ENCODE measurements at regions not wholly inside any gene's neighbourhood (a gene's known extent, or its start where the extent isn't known, plus 50 kb on each side); places are given as distances from the start of the nearest gene placed in this dataset.

GRCh38 chr4:30436394-30436793 lies 283.8 kb upstream of the PCDH7 start:
- TF ChIP-seq POLR2AphosphoS5 (IDR thresholded peaks at IDR 0.05): no peak
- TF ChIP-seq POLR2A (IDR thresholded peaks at IDR 0.05): no peak
- TF ChIP-seq, protein P1, sequence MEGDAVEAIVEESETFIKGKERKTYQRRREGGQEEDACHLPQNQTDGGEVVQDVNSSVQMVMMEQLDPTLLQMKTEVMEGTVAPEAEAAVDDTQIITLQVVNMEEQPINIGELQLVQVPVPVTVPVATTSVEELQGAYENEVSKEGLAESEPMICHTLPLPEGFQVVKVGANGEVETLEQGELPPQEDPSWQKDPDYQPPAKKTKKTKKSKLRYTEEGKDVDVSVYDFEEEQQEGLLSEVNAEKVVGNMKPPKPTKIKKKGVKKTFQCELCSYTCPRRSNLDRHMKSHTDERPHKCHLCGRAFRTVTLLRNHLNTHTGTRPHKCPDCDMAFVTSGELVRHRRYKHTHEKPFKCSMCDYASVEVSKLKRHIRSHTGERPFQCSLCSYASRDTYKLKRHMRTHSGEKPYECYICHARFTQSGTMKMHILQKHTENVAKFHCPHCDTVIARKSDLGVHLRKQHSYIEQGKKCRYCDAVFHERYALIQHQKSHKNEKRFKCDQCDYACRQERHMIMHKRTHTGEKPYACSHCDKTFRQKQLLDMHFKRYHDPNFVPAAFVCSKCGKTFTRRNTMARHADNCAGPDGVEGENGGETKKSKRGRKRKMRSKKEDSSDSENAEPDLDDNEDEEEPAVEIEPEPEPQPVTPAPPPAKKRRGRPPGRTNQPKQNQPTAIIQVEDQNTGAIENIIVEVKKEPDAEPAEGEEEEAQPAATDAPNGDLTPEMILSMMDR (IDR thresholded peaks at IDR 0.05): no peak
- no peak for TF ChIP-seq EP300 (IDR thresholded peaks at IDR 0.05)
- WGBS: 85% methylated on average over 1 of the region's 1 CpG
- no peaks in the 10 kb centered on the region for H3K27me3 ChIP-seq
- no peak overlapping the region for H3K27ac ChIP-seq
- no peak overlapping the region for H3K4me3 ChIP-seq
- no peaks in the 10 kb centered on the region for H3K9me3 ChIP-seq
- H3K36me3 ChIP-seq: no peaks in the 10 kb centered on the region
- no peak for DNase-seq (ENCODE audit: low spot score in 2 of 2)
- no peaks in the 10 kb centered on the region for H3K4me1 ChIP-seq

- Histone ChIP-seq H3K36me3 (no peaks in the 10 kb centered on the region), H3K27me3 (no peaks in the 10 kb centered on the region), H3K4me1 (no peaks in the 10 kb centered on the region), H3K4me3 (no peak overlapping the region), H3K27ac (no peak overlapping the region), H3K9me3 (no peaks in the 10 kb centered on the region)
- no peak for DNase-seq (ENCODE audit: low spot score in 2 of 2)
- no peak for TF ChIP-seq POLR2A (IDR thresholded peaks at IDR 0.05)
- TF ChIP-seq POLR2AphosphoS5 (IDR thresholded peaks at IDR 0.05): no peak
- TF ChIP-seq, protein P1 (IDR thresholded peaks at IDR 0.05): no peak
- TF ChIP-seq EP300 (IDR thresholded peaks at IDR 0.05): no peak
- 70% methylated on average over 3 of the region's 3 CpGs for WGBS
Measured at GRCh38 chr4:30437316-30437715, 282.9 kb upstream of the PCDH7 start.

DNA sequence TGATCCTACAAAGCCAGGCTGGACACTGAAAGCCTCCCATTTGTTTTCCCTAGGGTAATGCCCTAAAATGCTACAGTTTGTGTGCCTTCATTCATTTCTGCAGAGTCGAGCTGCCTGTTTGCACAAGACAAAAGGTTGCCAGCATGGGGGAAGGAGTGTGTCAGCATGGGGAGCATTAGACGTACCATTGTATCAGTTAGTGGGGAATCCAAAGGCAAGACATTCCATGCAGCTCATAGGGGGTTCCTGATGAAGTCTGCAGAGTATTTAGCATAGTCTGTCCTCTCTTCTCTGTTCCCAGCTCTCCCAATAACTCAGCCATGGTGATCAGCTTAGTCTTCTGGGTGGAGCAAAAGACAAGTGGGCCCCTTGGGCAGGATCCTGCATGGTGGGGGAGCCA lies 276.9 kb upstream of the PCDH7 start:
- Histone ChIP-seq H3K4me1 (no peaks in the 10 kb centered on the region), H3K9me3 (no peaks in the 10 kb centered on the region), H3K4me3 (no peak overlapping the region), H3K27ac (no peak overlapping the region), H3K27me3 (no peaks in the 10 kb centered on the region), H3K36me3 (no peaks in the 10 kb centered on the region)
- TF ChIP-seq POLR2AphosphoS5 (IDR thresholded peaks at IDR 0.05) (no peak), EP300 (IDR thresholded peaks at IDR 0.05) (no peak), POLR2A (IDR thresholded peaks at IDR 0.05) (no peak)
- TF ChIP-seq, protein P1 (IDR thresholded peaks at IDR 0.05): no peak
- no peak for DNase-seq (ENCODE audit: low spot score in 2 of 2)
- WGBS: 64% methylated on average over 2 of the region's 2 CpGs

- no peaks in the 10 kb centered on the region for H3K9me3 ChIP-seq
- TF ChIP-seq POLR2AphosphoS5 (IDR thresholded peaks at IDR 0.05) (no peak), EP300 (IDR thresholded peaks at IDR 0.05) (no peak), POLR2A (IDR thresholded peaks at IDR 0.05) (no peak)
- TF ChIP-seq, protein P1 (IDR thresholded peaks at IDR 0.05): no peak
- H3K4me3 ChIP-seq: no peak overlapping the region
- no peaks in the 10 kb centered on the region for H3K36me3 ChIP-seq
- H3K27me3 ChIP-seq: no peaks in the 10 kb centered on the region
- no peaks in the 10 kb centered on the region for H3K4me1 ChIP-seq
- no peak for DNase-seq (ENCODE audit: low spot score in 2 of 2)
- no peak overlapping the region for H3K27ac ChIP-seq
Measured at GRCh38 chr4:30450474-30450873, 269.7 kb upstream of the PCDH7 start.

DNA sequence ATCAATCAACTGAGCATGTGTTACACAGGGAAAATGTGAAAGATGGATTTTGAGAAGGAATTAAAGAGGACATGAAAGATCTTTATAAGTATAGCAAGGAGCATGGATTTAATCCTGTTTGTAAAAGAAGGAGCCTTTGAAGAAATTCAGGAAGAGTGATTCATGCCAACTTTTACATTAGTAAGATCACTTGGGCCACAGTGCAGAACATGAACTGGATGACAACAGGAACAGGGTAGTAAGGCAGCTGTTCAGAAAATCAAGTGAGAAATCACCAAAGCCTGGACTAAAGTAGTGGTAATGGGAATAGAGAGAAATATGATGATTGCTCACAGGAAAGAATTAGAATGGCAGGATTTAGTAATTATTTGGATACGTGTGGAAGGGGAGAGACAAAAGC lies 265.7 kb upstream of the PCDH7 start:
- Histone ChIP-seq H3K9me3 (no peaks in the 10 kb centered on the region), H3K4me3 (no peak overlapping the region), H3K27me3 (no peaks in the 10 kb centered on the region), H3K27ac (no peak overlapping the region), H3K36me3 (no peaks in the 10 kb centered on the region), H3K4me1 (no peaks in the 10 kb centered on the region)
- no peak for TF ChIP-seq EP300 (IDR thresholded peaks at IDR 0.05)
- TF ChIP-seq, protein P1 (IDR thresholded peaks at IDR 0.05): no peak
- TF ChIP-seq POLR2A (IDR thresholded peaks at IDR 0.05): no peak
- TF ChIP-seq POLR2AphosphoS5 (IDR thresholded peaks at IDR 0.05): no peak
- 93% methylated on average over 1 of the region's 1 CpG for WGBS
- no peak for DNase-seq (ENCODE audit: low spot score in 2 of 2)

Data from suprapubic skin (tissue), 4 donors.